Hepatocyte (in vitro differentiated cells): ENCODE measurements at regions not wholly inside any gene's neighbourhood (a gene's known extent, or its start where the extent isn't known, plus 50 kb on each side); places are given as distances from the start of the nearest gene placed in this dataset.

Source experiments
- DNase-seq: peaks from one replicate; pipeline ENCODE4 v3.0.0-alpha.2; 2016; ENCODE audit warnings: low spot score
- H2AFZ ChIP-seq: fragments of 200-600 bp; sonication (generic); 2 replicates; pipeline ENCODE4 v1.6.0; 2016; ENCODE audit warnings: antibody characterized with exemption, mild to moderate bottlenecking
- H3K27ac ChIP-seq: fragments of 200-600 bp; sonication (generic); 2 replicates; pipeline ENCODE4 v1.5.1; 2016; ENCODE audit warnings: mild to moderate bottlenecking
- H3K27me3 ChIP-seq: fragments of 200-600 bp; sonication (generic); 2 replicates; pipeline ENCODE4 v1.6.1; 2016
- H3K36me3 ChIP-seq: fragments of 200-600 bp; sonication (generic); replicated peaks from 2 replicates; pipeline ENCODE4 v1.5.1; 2016; ENCODE audit warnings: low read depth; ENCODE audit not compliant: insufficient read depth
- H3K4me1 ChIP-seq: fragments of 200-600 bp; sonication (generic); 2 replicates; pipeline ENCODE4 v1.5.1; 2016; ENCODE audit warnings: mild to moderate bottlenecking, moderate library complexity; ENCODE audit not compliant: insufficient read depth
- H3K4me2 ChIP-seq: fragments of 200-600 bp; sonication (generic); 2 replicates; pipeline ENCODE4 v1.6.0; 2016
- H3K4me3 ChIP-seq: fragments of 200-600 bp; sonication (generic); 2 replicates; pipeline ENCODE4 v1.5.1; 2016; ENCODE audit warnings: mild to moderate bottlenecking
- H3K79me2 ChIP-seq: fragments of 200-600 bp; sonication (generic); 2 replicates; pipeline ENCODE4 v1.6.0; 2017; ENCODE audit warnings: mild to moderate bottlenecking
- H3K9me2 ChIP-seq: fragments of 200-600 bp; sonication (generic); replicated peaks from 2 replicates; pipeline ENCODE4 v1.6.0; 2017; ENCODE audit warnings: mild to moderate bottlenecking; ENCODE audit not compliant: insufficient read depth
- H3K9me3 ChIP-seq: fragments of 200-600 bp; sonication (generic); 2 replicates; pipeline ENCODE4 v1.5.1; 2016; ENCODE audit warnings: low read depth, mild to moderate bottlenecking
- H4K20me1 ChIP-seq: fragments of 200-600 bp; sonication (generic); 2 replicates; pipeline ENCODE4 v1.6.0; 2016; ENCODE audit warnings: mild to moderate bottlenecking; ENCODE audit not compliant: insufficient read depth, poor library complexity, severe bottlenecking
- EZH2 ChIP-seq: fragments of 200-600 bp; sonication (generic); IDR thresholded peaks from 2 replicates; pipeline ENCODE4 v1.6.1; 2016; ENCODE audit warnings: antibody characterized with exemption, mild to moderate bottlenecking, borderline replicate concordance
- EZH2phosphoT487 ChIP-seq: fragments of 200-600 bp; sonication (generic); IDR thresholded peaks from one replicate; pipeline ENCODE4 v1.6.1; 2018; ENCODE audit warnings: antibody characterized with exemption, mild to moderate bottlenecking, low read depth, moderate library complexity; ENCODE audit not compliant: unreplicated experiment, severe bottlenecking
- WGBS: methylation state at CpG from one replicate; pipeline ENCODE4 v1.1.6; 2016; ENCODE audit warnings: low lambda C conversion rate; ENCODE audit errors: missing lambda C conversion rate; 5-methylcytosine and 5-hydroxymethylcytosine counted together
- TF ChIP-seq, protein P1 (sequence below): fragments of 200-600 bp; sonication (generic); IDR thresholded peaks from 2 replicates; pipeline ENCODE4 v1.5.1; 2016; ENCODE audit warnings: antibody characterized with exemption, mild to moderate bottlenecking; ENCODE audit not compliant: poor library complexity

DNA sequence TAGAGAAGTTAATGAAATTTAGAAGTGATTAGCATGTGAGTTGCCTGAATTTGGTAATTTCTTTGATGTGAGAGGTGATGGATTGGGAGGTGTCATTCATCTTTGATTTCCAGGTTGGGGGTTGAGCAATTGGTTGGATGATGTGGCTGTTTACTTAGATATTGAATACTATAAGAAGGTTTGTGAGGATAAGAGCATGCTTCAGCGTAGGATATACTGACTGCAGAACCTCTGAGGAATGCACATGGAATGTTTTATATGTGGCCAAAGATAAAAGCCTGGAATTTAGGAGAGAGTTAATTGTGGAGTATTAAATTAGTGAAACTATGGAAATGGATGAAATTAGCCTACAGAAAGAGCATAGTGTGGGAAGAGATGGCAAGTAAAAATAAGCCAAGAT is 165.4 kb upstream of the MAD2L1 start:
- TF ChIP-seq EZH2 = no peak
- TF ChIP-seq, protein P1, sequence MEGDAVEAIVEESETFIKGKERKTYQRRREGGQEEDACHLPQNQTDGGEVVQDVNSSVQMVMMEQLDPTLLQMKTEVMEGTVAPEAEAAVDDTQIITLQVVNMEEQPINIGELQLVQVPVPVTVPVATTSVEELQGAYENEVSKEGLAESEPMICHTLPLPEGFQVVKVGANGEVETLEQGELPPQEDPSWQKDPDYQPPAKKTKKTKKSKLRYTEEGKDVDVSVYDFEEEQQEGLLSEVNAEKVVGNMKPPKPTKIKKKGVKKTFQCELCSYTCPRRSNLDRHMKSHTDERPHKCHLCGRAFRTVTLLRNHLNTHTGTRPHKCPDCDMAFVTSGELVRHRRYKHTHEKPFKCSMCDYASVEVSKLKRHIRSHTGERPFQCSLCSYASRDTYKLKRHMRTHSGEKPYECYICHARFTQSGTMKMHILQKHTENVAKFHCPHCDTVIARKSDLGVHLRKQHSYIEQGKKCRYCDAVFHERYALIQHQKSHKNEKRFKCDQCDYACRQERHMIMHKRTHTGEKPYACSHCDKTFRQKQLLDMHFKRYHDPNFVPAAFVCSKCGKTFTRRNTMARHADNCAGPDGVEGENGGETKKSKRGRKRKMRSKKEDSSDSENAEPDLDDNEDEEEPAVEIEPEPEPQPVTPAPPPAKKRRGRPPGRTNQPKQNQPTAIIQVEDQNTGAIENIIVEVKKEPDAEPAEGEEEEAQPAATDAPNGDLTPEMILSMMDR = no peak
- no peak for TF ChIP-seq EZH2phosphoT487
- peaks cover 14% of the 10 kb centered on the region for H3K4me1 ChIP-seq
- DNase-seq = no peak
- no peaks in the 10 kb centered on the region for H3K9me2 ChIP-seq
- H3K4me2 ChIP-seq = no peak overlapping the region
- no peaks in the 10 kb centered on the region for H3K27me3 ChIP-seq
- WGBS = 0% methylated on average over 1 of the region's 1 CpG
- H3K36me3 ChIP-seq = no peaks in the 10 kb centered on the region
- no peaks in the 10 kb centered on the region for H3K9me3 ChIP-seq
- H3K79me2 ChIP-seq = no peaks in the 10 kb centered on the region
- no peaks in the 10 kb centered on the region for H4K20me1 ChIP-seq
- no peak overlapping the region for H3K27ac ChIP-seq
- no peak overlapping the region for H2AFZ ChIP-seq
- no peak overlapping the region for H3K4me3 ChIP-seq

DNA sequence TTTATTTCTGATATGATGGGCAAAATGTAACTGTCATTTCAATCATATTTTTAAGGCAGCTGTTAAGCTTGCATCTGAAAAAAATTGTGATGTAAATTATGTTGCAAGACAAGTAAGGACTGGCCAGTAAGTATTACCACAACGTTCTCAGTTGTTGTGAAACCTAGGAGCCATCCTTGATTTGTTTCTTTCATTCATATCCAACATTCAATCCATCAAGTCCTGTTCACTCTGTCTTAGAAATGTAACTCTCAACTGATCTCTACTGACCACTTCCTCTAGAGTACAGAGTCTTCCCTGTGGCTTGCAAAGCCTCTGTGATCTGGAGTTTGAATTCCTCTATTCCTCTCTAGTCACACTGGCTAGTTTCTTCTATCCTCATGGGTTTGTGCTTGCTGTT is 161.4 kb upstream of the MAD2L1 start:
- H3K79me2 ChIP-seq = no peaks in the 10 kb centered on the region
- H3K9me2 ChIP-seq = no peaks in the 10 kb centered on the region
- H3K4me2 ChIP-seq = no peak overlapping the region
- H3K4me1 ChIP-seq = peaks cover 16% of the 10 kb centered on the region
- no peak for DNase-seq
- no peaks in the 10 kb centered on the region for H3K27me3 ChIP-seq
- no peaks in the 10 kb centered on the region for H3K9me3 ChIP-seq
- H2AFZ ChIP-seq = no peak overlapping the region
- WGBS = 50% methylated on average over 1 of the region's 1 CpG
- no peak overlapping the region for H3K4me3 ChIP-seq
- H3K27ac ChIP-seq = no peak overlapping the region
- no peaks in the 10 kb centered on the region for H4K20me1 ChIP-seq
- TF ChIP-seq, protein P1 = no peak
- TF ChIP-seq EZH2phosphoT487 (no peak), EZH2 (no peak)
- H3K36me3 ChIP-seq = no peaks in the 10 kb centered on the region

GRCh38 chr4:120227554-120227953 is 160.9 kb upstream of the MAD2L1 start:
- no peaks in the 10 kb centered on the region for H3K9me3 ChIP-seq
- H3K27ac ChIP-seq = no peak overlapping the region
- H3K4me2 ChIP-seq = no peak overlapping the region
- no peaks in the 10 kb centered on the region for H3K27me3 ChIP-seq
- TF ChIP-seq EZH2phosphoT487 (no peak), EZH2 (no peak)
- TF ChIP-seq, protein P1 = no peak
- H3K4me3 ChIP-seq = no peak overlapping the region
- WGBS = 52% methylated on average over 1 of the region's 1 CpG
- DNase-seq = no peak
- H3K4me1 ChIP-seq = peaks cover 16% of the 10 kb centered on the region
- H3K36me3 ChIP-seq = no peaks in the 10 kb centered on the region
- H3K79me2 ChIP-seq = no peaks in the 10 kb centered on the region
- no peak overlapping the region for H2AFZ ChIP-seq
- no peaks in the 10 kb centered on the region for H3K9me2 ChIP-seq
- H4K20me1 ChIP-seq = no peaks in the 10 kb centered on the region

GRCh38 chr4:120225527-120225926 is 158.9 kb upstream of the MAD2L1 start:
- no peak for TF ChIP-seq EZH2
- TF ChIP-seq, protein P1 = no peak
- TF ChIP-seq EZH2phosphoT487 = no peak
- whole genome bisulfite sequencing = 86% methylated on average over 2 of the region's 2 CpGs
- no peak overlapping the region for H2AFZ ChIP-seq

More at GRCh38 chr4:120225527-120225926, 158.9 kb upstream of the MAD2L1 start:
- Histone ChIP-seq H3K79me2 (no peaks in the 10 kb centered on the region), H3K4me1 (peaks cover 16% of the 10 kb centered on the region), H3K4me2 (no peak overlapping the region), H4K20me1 (no peaks in the 10 kb centered on the region), H3K9me2 (no peaks in the 10 kb centered on the region), H3K9me3 (no peaks in the 10 kb centered on the region), H3K27ac (no peak overlapping the region), H3K27me3 (no peaks in the 10 kb centered on the region), H3K4me3 (no peak overlapping the region), H3K36me3 (no peaks in the 10 kb centered on the region)
- DNase-seq = peak; percentile 16
